DMS53 treated with DMSO at 0.1 percent for 48 hours (cell line): ENCODE measurements at regions not wholly inside any gene's neighbourhood (a gene's known extent, or its start where the extent isn't known, plus 50 kb on each side); places are given as distances from the start of the nearest gene placed in this dataset.
"Not testable (repeated sequence)": the region's sequence is repeated elsewhere in the genome, so short reads cannot be mapped to it uniquely, and the experiment has no call there.

Source experiments
- DNase-seq: peaks from one replicate; lab custom pipeline; 2025; ENCODE audit not compliant: unreplicated experiment; lab: John Stamatoyannopoulos, UW

- no peak for DNase-seq
Observed at GRCh38 chr1:232579958-232580941, 49.7 kb downstream of the SIPA1L2 start.

GRCh38 chr1:232579466-232579865 is 50.5 kb downstream of the SIPA1L2 start:
- DNase-seq: no peak

GRCh38 chr1:232578651-232579195 is 51.2 kb downstream of the SIPA1L2 start:
- no peak for DNase-seq

DNA sequence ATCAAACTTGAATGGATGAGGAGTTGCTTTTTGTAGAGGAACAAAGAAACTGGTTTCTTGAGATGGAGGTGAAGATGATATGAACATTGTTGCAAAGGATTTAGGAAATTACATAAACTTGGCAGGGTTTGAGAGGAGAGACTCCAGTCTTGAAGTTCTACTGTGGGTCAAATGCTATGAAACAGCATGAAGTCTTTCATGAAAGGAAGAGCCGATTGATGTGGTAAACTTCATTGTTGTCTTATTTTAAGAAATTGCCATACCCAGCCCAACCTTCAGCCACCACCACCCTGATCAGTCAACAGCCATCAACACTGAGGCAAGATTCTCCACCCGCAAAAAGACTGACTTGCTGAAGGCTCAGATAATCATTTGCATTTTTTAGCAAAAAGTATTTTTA is 52.2 kb downstream of the SIPA1L2 start:
- DNase-seq: no peak

GRCh38 chr1:232576537-232576936 is 53.4 kb downstream of the SIPA1L2 start:
- DNase-seq: no peak

GRCh38 chr1:232575763-232576040 is 54.2 kb downstream of the SIPA1L2 start:
- DNase-seq: no peak

DNA sequence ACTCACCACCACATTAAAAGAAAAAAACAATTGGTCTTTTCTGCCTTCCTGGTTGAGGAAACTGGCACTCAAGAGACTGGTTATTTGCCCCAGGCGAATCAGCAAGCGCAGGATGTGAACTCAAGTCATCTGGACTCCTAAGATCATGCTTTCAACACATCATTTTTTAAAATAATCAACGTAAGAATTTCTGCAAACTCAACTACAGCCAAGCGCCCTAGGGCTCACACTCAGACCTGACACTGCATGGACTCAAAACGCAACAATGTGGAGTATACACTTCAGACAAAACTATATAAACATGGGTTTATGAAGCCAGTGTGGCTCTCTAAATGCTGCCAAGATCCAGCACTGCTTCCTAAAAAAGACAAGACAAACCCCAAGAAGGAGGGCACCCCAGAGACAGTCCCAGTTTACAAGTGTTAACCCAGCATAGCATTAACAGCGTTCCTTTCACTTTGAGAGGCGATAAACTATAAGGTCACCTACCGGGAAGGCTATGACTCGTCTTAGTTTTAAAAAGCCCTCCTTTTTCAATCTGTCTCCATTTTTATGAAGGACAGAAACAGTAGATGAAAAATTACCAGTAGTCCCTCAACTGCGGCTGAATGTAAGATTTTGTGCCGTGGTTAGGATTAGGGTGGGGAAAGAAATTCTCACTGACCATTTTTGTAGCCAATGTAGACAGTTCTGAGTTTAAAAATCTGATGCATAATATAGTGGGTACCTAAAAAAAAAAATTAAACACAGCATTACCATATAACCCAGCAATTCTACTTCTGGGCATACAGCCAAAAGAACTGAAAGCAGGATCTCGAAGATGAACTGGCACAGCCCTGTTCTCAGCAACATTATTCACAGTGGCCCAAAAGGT is 54.8 kb downstream of the SIPA1L2 start:
- no peak for DNase-seq

- no peak for DNase-seq
Observed at GRCh38 chr1:232574077-232574476, 55.9 kb downstream of the SIPA1L2 start.

DNA sequence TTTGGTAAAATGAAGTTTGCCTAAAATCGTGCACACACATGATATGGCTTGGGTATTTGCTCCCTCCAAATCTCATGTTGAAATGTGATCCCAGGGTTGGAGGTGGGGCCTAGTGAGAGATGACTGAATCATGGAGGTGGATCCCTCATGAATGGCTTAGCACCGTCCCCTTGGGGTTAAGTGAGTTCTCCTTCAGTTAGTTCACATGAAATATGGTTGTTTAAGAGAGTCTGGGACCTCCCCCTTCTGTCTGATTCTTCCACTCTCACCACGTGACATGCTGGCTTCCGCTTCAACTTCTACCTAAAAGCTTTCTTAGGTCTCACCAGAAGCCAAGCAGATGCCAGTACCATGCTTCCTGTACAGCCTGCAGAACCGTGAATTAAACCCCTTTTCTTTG is 58.4 kb downstream of the SIPA1L2 start:
- no peak for DNase-seq

DNA sequence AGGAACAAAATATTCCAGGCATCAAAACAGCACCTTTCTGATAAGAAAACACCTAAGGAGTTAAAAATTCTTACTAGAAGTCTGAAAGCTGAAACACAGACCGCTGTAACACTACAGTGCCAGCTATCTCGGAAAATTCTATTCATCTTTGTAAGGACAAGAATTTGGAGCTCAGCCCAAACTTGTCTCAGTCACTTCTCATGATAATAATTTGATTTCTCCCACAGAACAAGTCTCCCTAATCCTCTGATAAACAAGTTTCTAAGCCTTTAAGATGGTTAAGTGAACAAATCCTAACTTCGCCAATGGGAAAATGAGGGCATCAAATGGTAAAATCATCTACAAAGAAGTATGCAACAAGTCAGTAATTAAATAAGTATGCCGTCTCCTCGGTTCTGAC is 59.9 kb downstream of the SIPA1L2 start:
- no peak for DNase-seq

- DNase-seq: not testable (repeated sequence)
Observed at GRCh38 chr1:232569554-232569921, 60.4 kb downstream of the SIPA1L2 start.

- DNase-seq: peak; percentile 52
Observed at GRCh38 chr1:232568906-232569553, 60.9 kb downstream of the SIPA1L2 start.

- DNase-seq: peak; percentile 72
Observed at GRCh38 chr1:232568331-232568852, 61.5 kb downstream of the SIPA1L2 start.

DNA sequence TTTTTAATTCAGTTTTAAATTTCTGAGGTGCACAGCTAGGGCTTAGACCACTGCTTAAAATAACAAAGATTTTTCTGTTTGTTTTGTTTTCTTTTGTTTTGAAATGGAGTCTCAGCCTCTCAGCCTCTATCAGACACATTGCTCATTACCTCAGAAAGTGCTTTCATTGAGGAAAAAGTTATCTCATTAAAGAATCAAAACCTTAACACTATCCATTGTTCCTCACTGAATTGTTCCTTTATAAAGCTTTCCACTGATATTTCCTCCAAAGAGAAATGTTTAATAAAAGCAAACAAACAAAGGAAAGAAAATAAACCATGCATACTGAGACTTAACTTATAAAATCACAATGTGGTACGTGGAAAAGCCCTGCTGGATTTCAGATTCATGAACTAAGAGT is 63.8 kb downstream of the SIPA1L2 start:
- DNase-seq: no peak

GRCh38 chr1:232562855-232563510 is 67.0 kb downstream of the SIPA1L2 start:
- DNase-seq: no peak

DNA sequence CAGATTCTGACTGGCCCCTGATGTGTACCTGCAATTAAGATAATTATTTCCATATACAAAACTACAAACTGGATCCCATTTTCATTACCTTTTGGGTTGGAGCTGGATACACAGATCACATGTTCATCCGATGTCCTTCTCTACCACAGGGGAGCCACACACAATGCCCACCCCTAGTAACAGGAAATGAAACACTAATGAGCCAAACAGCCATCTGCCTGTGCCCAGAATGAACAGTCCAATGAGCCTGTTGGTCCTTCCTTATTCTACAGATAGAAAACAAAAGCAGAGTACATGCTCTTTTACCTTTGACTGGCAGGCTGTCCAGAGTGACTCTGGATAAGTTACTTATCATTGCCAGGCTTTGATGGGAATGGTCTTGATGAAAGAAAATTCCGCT is 68.6 kb downstream of the SIPA1L2 start:
- DNase-seq: no peak

DNA sequence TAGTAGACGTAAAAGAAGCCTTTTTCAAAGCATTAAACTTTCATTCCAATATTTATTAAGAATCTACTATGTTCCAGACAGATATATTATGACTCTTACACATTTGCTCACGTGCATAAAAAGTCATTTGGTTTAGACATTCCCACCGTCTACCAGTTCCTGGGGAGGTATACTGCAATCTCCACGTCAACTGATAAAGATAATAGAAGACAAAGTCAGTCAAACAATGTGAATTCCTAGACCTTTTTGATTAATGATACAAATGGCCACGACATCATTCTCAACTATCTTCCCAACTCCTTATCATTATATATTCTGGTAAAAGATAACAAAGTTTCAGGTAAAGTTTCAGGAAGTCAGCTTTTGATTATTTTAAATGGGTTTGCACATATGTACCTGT is 69.0 kb downstream of the SIPA1L2 start:
- DNase-seq: no peak

GRCh38 chr1:232558954-232559353 is 71.0 kb downstream of the SIPA1L2 start:
- DNase-seq: no peak

GRCh38 chr1:232557502-232558191 is 72.3 kb downstream of the SIPA1L2 start:
- DNase-seq: no peak

GRCh38 chr1:232557096-232557495 is 72.8 kb downstream of the SIPA1L2 start:
- DNase-seq: no peak
